ENCODE measurements at regions not wholly inside any gene's neighbourhood (a gene's known extent, or its start where the extent isn't known, plus 50 kb on each side); places are given as distances from the start of the nearest gene placed in this dataset.

DNA sequence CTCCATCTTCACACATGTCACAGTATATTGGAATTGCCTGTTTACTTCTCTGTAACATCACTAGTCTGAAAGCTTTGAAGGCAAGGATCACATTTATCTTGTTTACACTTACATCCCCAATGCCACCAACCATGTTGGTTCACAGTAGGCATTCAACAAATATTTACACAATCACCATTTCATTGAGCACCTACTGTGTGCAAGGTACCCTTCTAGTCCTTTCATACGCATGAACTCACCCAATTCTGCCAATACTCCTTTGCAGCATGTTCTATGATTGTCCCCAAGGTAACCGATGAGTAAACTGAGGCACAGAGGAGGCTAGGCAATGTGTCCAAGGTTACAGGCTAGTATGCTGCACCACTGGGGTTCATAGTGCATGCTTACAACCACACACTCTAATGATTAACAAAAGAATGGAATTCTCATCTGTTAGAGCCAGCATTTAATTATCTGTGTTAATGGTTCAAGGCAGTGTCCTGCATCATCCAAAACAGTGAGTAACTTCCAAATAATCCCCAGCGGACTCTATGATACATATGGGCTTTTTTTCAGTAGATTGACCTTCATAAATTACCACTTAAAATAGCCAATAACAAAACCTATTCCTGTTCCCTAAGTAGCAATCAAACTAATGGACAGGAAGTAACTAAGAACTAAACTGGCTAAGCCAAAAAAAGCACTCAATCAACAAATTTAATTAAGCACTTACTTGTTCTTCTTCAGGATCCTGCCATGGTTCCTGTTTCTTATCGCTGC is 364.5 kb upstream of the XYLT1 start (continued):
- no peak for TF ChIP-seq WT1 (tag by site-specific recombination; IDR thresholded peaks at IDR 0.05)

DNA sequence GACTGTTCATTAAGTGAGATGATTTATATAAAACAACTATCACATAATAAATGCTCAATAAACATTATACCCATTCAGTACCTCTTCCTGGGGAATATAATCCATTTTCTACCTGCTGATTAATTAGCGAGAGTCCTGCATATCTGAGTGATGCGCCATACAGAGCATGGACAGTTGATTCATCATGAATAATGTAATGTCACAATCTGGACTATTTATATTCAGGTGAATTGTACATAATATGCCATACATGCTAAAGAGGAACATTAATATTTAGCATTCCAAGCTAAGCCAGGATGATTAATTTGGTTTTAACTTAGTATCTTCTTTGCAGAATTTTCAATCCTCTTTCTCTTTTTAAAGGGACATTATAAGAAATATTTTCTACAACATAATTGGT is 362.0 kb upstream of the XYLT1 start:
- CTCF ChIA-PET, result no interaction called here
- POLR2A ChIA-PET, result no interaction called here
- H3K9me3 ChIP-seq (ENCODE audit: control insufficient read depth, insufficient read depth, low read depth, low read length), result no peaks in the 10 kb centered on the region
- TF ChIP-seq HOXA7 (CRISPR knock-in tag; IDR thresholded peaks at IDR 0.05; ENCODE audit: borderline replicate concordance) (no peak), ZNF311 (tag by site-specific recombination; IDR thresholded peaks at IDR 0.05; ENCODE audit: borderline replicate concordance) (no peak), KLF7 (tag by site-specific recombination; IDR thresholded peaks at IDR 0.05; ENCODE audit: borderline replicate concordance) (no peak), SETDB1 (IDR thresholded peaks at IDR 0.05; ENCODE audit: insufficient read length, low read length) (no peak), ZNF473 (tag by site-specific recombination; IDR thresholded peaks at IDR 0.05) (no peak), REPIN1 (tag by site-specific recombination; IDR thresholded peaks at IDR 0.05; ENCODE audit: low read depth) (no peak), IKZF3 (tag by site-specific recombination; IDR thresholded peaks at IDR 0.05) (no peak), ZNF423 (tag by site-specific recombination; IDR thresholded peaks at IDR 0.05) (no peak), ZFP41 (tag by site-specific recombination; IDR thresholded peaks at IDR 0.05; ENCODE audit: borderline replicate concordance) (no peak), ZNF558 (tag by site-specific recombination; IDR thresholded peaks at IDR 0.05) (no peak), ZNF624 (tag by site-specific recombination; IDR thresholded peaks at IDR 0.05) (no peak), BCL11A (tag by site-specific recombination; IDR thresholded peaks at IDR 0.05; ENCODE audit: low read depth) (no peak)
- TF ChIP-seq, protein P1, sequence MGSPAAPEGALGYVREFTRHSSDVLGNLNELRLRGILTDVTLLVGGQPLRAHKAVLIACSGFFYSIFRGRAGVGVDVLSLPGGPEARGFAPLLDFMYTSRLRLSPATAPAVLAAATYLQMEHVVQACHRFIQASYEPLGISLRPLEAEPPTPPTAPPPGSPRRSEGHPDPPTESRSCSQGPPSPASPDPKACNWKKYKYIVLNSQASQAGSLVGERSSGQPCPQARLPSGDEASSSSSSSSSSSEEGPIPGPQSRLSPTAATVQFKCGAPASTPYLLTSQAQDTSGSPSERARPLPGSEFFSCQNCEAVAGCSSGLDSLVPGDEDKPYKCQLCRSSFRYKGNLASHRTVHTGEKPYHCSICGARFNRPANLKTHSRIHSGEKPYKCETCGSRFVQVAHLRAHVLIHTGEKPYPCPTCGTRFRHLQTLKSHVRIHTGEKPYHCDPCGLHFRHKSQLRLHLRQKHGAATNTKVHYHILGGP (tag by site-specific recombination; IDR thresholded peaks at IDR 0.05), result no peak
- TF ChIP-seq, protein P2, sequence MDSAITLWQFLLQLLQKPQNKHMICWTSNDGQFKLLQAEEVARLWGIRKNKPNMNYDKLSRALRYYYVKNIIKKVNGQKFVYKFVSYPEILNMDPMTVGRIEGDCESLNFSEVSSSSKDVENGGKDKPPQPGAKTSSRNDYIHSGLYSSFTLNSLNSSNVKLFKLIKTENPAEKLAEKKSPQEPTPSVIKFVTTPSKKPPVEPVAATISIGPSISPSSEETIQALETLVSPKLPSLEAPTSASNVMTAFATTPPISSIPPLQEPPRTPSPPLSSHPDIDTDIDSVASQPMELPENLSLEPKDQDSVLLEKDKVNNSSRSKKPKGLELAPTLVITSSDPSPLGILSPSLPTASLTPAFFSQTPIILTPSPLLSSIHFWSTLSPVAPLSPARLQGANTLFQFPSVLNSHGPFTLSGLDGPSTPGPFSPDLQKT (IDR thresholded peaks at IDR 0.05; ENCODE audit: borderline replicate concordance, low read depth, low read length), result no peak
- TF ChIP-seq, protein P3, sequence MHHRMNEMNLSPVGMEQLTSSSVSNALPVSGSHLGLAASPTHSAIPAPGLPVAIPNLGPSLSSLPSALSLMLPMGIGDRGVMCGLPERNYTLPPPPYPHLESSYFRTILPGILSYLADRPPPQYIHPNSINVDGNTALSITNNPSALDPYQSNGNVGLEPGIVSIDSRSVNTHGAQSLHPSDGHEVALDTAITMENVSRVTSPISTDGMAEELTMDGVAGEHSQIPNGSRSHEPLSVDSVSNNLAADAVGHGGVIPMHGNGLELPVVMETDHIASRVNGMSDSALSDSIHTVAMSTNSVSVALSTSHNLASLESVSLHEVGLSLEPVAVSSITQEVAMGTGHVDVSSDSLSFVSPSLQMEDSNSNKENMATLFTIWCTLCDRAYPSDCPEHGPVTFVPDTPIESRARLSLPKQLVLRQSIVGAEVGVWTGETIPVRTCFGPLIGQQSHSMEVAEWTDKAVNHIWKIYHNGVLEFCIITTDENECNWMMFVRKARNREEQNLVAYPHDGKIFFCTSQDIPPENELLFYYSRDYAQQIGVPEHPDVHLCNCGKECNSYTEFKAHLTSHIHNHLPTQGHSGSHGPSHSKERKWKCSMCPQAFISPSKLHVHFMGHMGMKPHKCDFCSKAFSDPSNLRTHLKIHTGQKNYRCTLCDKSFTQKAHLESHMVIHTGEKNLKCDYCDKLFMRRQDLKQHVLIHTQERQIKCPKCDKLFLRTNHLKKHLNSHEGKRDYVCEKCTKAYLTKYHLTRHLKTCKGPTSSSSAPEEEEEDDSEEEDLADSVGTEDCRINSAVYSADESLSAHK (tag by site-specific recombination; IDR thresholded peaks at IDR 0.05), result no peak
- TF ChIP-seq, protein P4, sequence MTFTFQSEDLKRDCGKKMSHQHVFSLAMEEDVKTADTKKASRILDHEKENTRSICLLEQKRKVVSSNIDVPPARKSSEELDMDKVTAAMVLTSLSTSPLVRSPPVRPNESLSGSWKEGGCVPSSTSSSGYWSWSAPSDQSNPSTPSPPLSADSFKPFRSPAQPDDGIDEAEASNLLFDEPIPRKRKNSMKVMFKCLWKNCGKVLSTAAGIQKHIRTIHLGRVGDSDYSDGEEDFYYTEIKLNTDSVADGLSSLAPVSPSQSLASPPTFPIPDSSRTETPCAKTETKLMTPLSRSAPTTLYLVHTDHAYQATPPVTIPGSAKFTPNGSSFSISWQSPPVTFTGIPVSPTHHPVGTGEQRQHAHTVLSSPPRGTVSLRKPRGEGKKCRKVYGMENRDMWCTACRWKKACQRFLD (tag by site-specific recombination; IDR thresholded peaks at IDR 0.05), result no peak
- TF ChIP-seq, protein P5, sequence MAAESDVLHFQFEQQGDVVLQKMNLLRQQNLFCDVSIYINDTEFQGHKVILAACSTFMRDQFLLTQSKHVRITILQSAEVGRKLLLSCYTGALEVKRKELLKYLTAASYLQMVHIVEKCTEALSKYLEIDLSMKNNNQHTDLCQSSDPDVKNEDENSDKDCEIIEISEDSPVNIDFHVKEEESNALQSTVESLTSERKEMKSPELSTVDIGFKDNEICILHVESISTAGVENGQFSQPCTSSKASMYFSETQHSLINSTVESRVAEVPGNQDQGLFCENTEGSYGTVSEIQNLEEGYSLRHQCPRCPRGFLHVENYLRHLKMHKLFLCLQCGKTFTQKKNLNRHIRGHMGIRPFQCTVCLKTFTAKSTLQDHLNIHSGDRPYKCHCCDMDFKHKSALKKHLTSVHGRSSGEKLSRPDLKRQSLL (tag by site-specific recombination; IDR thresholded peaks at IDR 0.05), result no peak
- TF ChIP-seq, protein P6, sequence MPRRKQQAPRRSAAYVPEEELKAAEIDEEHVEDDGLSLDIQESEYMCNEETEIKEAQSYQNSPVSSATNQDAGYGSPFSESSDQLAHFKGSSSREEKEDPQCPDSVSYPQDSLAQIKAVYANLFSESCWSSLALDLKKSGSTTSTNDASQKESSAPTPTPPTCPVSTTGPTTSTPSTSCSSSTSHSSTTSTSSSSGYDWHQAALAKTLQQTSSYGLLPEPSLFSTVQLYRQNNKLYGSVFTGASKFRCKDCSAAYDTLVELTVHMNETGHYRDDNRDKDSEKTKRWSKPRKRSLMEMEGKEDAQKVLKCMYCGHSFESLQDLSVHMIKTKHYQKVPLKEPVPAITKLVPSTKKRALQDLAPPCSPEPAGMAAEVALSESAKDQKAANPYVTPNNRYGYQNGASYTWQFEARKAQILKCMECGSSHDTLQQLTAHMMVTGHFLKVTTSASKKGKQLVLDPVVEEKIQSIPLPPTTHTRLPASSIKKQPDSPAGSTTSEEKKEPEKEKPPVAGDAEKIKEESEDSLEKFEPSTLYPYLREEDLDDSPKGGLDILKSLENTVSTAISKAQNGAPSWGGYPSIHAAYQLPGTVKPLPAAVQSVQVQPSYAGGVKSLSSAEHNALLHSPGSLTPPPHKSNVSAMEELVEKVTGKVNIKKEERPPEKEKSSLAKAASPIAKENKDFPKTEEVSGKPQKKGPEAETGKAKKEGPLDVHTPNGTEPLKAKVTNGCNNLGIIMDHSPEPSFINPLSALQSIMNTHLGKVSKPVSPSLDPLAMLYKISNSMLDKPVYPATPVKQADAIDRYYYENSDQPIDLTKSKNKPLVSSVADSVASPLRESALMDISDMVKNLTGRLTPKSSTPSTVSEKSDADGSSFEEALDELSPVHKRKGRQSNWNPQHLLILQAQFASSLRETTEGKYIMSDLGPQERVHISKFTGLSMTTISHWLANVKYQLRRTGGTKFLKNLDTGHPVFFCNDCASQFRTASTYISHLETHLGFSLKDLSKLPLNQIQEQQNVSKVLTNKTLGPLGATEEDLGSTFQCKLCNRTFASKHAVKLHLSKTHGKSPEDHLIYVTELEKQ (tag by site-specific recombination; IDR thresholded peaks at IDR 0.05; ENCODE audit: borderline replicate concordance), result no peak
- TF ChIP-seq, protein P7, sequence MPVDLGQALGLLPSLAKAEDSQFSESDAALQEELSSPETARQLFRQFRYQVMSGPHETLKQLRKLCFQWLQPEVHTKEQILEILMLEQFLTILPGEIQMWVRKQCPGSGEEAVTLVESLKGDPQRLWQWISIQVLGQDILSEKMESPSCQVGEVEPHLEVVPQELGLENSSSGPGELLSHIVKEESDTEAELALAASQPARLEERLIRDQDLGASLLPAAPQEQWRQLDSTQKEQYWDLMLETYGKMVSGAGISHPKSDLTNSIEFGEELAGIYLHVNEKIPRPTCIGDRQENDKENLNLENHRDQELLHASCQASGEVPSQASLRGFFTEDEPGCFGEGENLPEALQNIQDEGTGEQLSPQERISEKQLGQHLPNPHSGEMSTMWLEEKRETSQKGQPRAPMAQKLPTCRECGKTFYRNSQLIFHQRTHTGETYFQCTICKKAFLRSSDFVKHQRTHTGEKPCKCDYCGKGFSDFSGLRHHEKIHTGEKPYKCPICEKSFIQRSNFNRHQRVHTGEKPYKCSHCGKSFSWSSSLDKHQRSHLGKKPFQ (tag by site-specific recombination; IDR thresholded peaks at IDR 0.05), result no peak
- H3K27ac ChIP-seq (ENCODE audit: extremely low read depth, low read depth, low read length), result no peak overlapping the region
- H3K4me3 ChIP-seq (ENCODE audit: low read depth, low read length), result no peak overlapping the region
- no peaks in the 10 kb centered on the region for H3K4me1 ChIP-seq (ENCODE audit: control insufficient read depth, insufficient read depth, low read length)
- no peaks in the 10 kb centered on the region for H3K36me3 ChIP-seq (ENCODE audit: control insufficient read depth in 2 of 2, insufficient read depth in 1 of 2, low read length in 2 of 2)
